Natural killer cell (primary cell): ENCODE measurements at regions not wholly inside any gene's neighbourhood (a gene's known extent, or its start where the extent isn't known, plus 50 kb on each side); places are given as distances from the start of the nearest gene placed in this dataset.

Experiments used
- ATAC-seq, 3 donors: fragments of 150-1000 bp in 2 of 3; fragments of 200-7000 bp in 1 of 3; cut with Tn5 transposase; 1 replicate in 1 of 3; 2 replicates in 2 of 3; pipeline ENCODE4 v1.10.0; 2021; ENCODE audit warnings: mild to moderate bottlenecking in 2 of 3, moderate library complexity in 2 of 3
- DNase-seq, 2 donors: peaks; one replicate each; pipeline versions ENCODE4 v3.0.0 to v3.0.0-alpha.2; 2013 to 2021; ENCODE audit warnings: mixed read lengths in 1 of 2
- H3K27ac ChIP-seq: one replicate; pipeline ENCODE4 v1.5.1; 2013; ENCODE audit warnings: mild to moderate bottlenecking, low read length
- H3K27me3 ChIP-seq: one replicate; pipeline ENCODE4 v1.6.1; 2013; ENCODE audit warnings: low read length; ENCODE audit not compliant: control insufficient read depth, insufficient read depth
- H3K36me3 ChIP-seq: one replicate; pipeline ENCODE4 v1.6.1; 2013; ENCODE audit warnings: low read length; ENCODE audit not compliant: control insufficient read depth, insufficient read depth
- H3K4me1 ChIP-seq: one replicate; pipeline ENCODE4 v1.6.1; 2013; ENCODE audit warnings: low read length; ENCODE audit not compliant: control insufficient read depth, insufficient read depth
- H3K4me3 ChIP-seq: one replicate; pipeline ENCODE4 v1.5.1; 2013; ENCODE audit warnings: low read length
- H3K9me3 ChIP-seq: one replicate; pipeline ENCODE4 v1.6.1; 2013; ENCODE audit warnings: low read length; ENCODE audit not compliant: control insufficient read depth, insufficient read depth
- H3K27ac Mint-ChIP-seq, 2 donors: one replicate each; pipeline ENCODE4 v1.8.0; 2022; ENCODE audit warnings: mild to moderate bottlenecking in 2 of 2, mixed read lengths in 2 of 2, moderate library complexity in 1 of 2
- H3K27me3 Mint-ChIP-seq, 2 donors: one replicate each; pipeline ENCODE4 v1.8.0; 2022; ENCODE audit warnings: low read depth in 2 of 2, mixed read lengths in 2 of 2
- H3K36me3 Mint-ChIP-seq: one replicate; pipeline ENCODE4 v1.8.0; 2022; ENCODE audit warnings: mixed read lengths
- H3K4me1 Mint-ChIP-seq, 2 donors: one replicate each; pipeline ENCODE4 v1.8.0; 2022; ENCODE audit warnings: mixed read lengths in 2 of 2
- H3K4me3 Mint-ChIP-seq: one replicate; pipeline ENCODE4 v1.8.0; 2022; ENCODE audit warnings: mild to moderate bottlenecking, moderate library complexity, mixed read lengths
- H3K9me3 Mint-ChIP-seq, 2 donors: one replicate each; pipeline ENCODE4 v1.8.0; 2022; ENCODE audit warnings: mixed read lengths in 2 of 2
- CTCF ChIP-seq: fragments of 200-600 bp; IDR thresholded peaks from one replicate; pipeline ENCODE4 v1.8.0; 2022; ENCODE audit warnings: antibody characterized with exemption
- WGBS: methylation state at CpG from one replicate; pipeline ENCODE4 v1.1.7; 2013; ENCODE audit warnings: missing lambda C conversion rate; ENCODE audit not compliant: insufficient coverage; 5-methylcytosine and 5-hydroxymethylcytosine counted together
- intact Hi-C: fragments of 100-400 bp; cut with micrococcal nuclease; formaldehyde crosslinking; loops from one replicate; pipeline ENCODE4 v1.14.2; 2022

GRCh38 chr4:151948351-151949016 lies 187.7 kb upstream of the GATB start:
- H3K4me1 Mint-ChIP-seq, result no peaks in the 10 kb centered on the region
- Histone ChIP-seq H3K9me3 (peaks cover 11% of the 10 kb centered on the region), H3K4me1 (no peaks in the 10 kb centered on the region), H3K27me3 (no peaks in the 10 kb centered on the region), H3K36me3 (no peaks in the 10 kb centered on the region), H3K4me3 (no peak overlapping the region), H3K27ac (no peak overlapping the region)
- H3K9me3 Mint-ChIP-seq, result peaks cover 3 to 7% of the 10 kb centered on the region in 2 donors
- no peak overlapping the region for H3K27ac Mint-ChIP-seq
- no peak overlapping the region for H3K4me3 Mint-ChIP-seq
- H3K36me3 Mint-ChIP-seq, result no peaks in the 10 kb centered on the region
- intact Hi-C loops, result no loop called here
- no peak for DNase-seq
- H3K27me3 Mint-ChIP-seq, result peaks cover 0 to 5% of the 10 kb centered on the region in 2 donors
- WGBS, result no CpG with 5 or more reads among the region's 1 CpG
- ATAC-seq, result no peak
- TF ChIP-seq CTCF, result no peak

- 73% methylated on average over 2 of the region's 2 CpGs for WGBS
- intact Hi-C loops, result no loop called here
- Histone ChIP-seq H3K9me3 (peaks cover 11% of the 10 kb centered on the region), H3K4me1 (no peaks in the 10 kb centered on the region), H3K36me3 (no peaks in the 10 kb centered on the region), H3K4me3 (no peak overlapping the region), H3K27ac (no peak overlapping the region), H3K27me3 (no peaks in the 10 kb centered on the region)
- H3K9me3 Mint-ChIP-seq, result peaks cover 3 to 7% of the 10 kb centered on the region in 2 donors
- no peaks in the 10 kb centered on the region for H3K27me3 Mint-ChIP-seq
- ATAC-seq (no peak), DNase-seq (no peak)
- H3K36me3 Mint-ChIP-seq, result no peaks in the 10 kb centered on the region
- H3K4me1 Mint-ChIP-seq, result no peaks in the 10 kb centered on the region
- H3K4me3 Mint-ChIP-seq, result no peak overlapping the region
- no peak for TF ChIP-seq CTCF
- no peak overlapping the region for H3K27ac Mint-ChIP-seq
Measured at GRCh38 chr4:151946718-151947117, 185.9 kb upstream of the GATB start.

- Mint-ChIP-seq H3K27ac (no peak overlapping the region), H3K9me3 (peaks cover 1 to 5% of the 10 kb centered on the region in 2 donors), H3K27me3 (no peaks in the 10 kb centered on the region), H3K4me3 (no peak overlapping the region), H3K4me1 (peaks cover 0 to 4% of the 10 kb centered on the region in 2 donors), H3K36me3 (no peaks in the 10 kb centered on the region)
- WGBS, result 100% methylated on average over 1 of the region's 3 CpGs
- DNase-seq, result no peak
- ATAC-seq, result no peak
- Histone ChIP-seq H3K4me3 (no peak overlapping the region), H3K27me3 (no peaks in the 10 kb centered on the region), H3K36me3 (no peaks in the 10 kb centered on the region), H3K27ac (no peak overlapping the region), H3K4me1 (no peaks in the 10 kb centered on the region), H3K9me3 (peaks cover 11% of the 10 kb centered on the region)
- no peak for TF ChIP-seq CTCF
- intact Hi-C loops, result no loop called here
Measured at GRCh38 chr4:151942971-151943370, 182.2 kb upstream of the GATB start.
